H9 (cell line): ENCODE measurements at regions not wholly inside any gene's neighbourhood (a gene's known extent, or its start where the extent isn't known, plus 50 kb on each side); places are given as distances from the start of the nearest gene placed in this dataset.

Experiments
- DNase-seq: peaks from one replicate; pipeline ENCODE4 v3.0.0-alpha.2; 2017
- H2AFZ ChIP-seq: one replicate; pipeline ENCODE4 v1.6.1; 2013; ENCODE audit warnings: mild to moderate bottlenecking, low read length, control low read depth, moderate library complexity
- H2AK5ac ChIP-seq: 2 replicates; pipeline ENCODE4 v1.6.1; 2013; ENCODE audit warnings: low read length, control low read depth, mixed read lengths; ENCODE audit not compliant: insufficient read length
- H2BK120ac ChIP-seq: one replicate; pipeline ENCODE4 v1.6.1; 2013; ENCODE audit warnings: low read depth, mild to moderate bottlenecking, low read length, control low read depth, inconsistent platforms; ENCODE audit not compliant: poor library complexity, severe bottlenecking
- H2BK12ac ChIP-seq: 2 replicates; pipeline ENCODE4 v1.6.1; 2013; ENCODE audit warnings: low read length, control low read depth, mixed read lengths, low read depth; ENCODE audit not compliant: insufficient read length
- H2BK15ac ChIP-seq: 2 replicates; pipeline ENCODE4 v1.6.1; 2013; ENCODE audit warnings: low read depth, low read length, control low read depth
- H2BK20ac ChIP-seq: one replicate; pipeline ENCODE4 v1.6.1; 2013; ENCODE audit warnings: low read depth, mild to moderate bottlenecking, low read length, control low read depth, inconsistent platforms; ENCODE audit not compliant: poor library complexity, severe bottlenecking
- H2BK5ac ChIP-seq: 2 replicates; pipeline ENCODE4 v1.6.1; 2013; ENCODE audit warnings: low read length, control low read depth, mixed read lengths; ENCODE audit not compliant: insufficient read length
- H3K14ac ChIP-seq: 2 replicates; pipeline ENCODE4 v1.6.1; 2013; ENCODE audit warnings: low read length, control low read depth; ENCODE audit not compliant: insufficient read depth
- H3K18ac ChIP-seq: 2 replicates; pipeline ENCODE4 v1.6.1; 2013; ENCODE audit warnings: low read depth, mild to moderate bottlenecking, mixed read lengths, low read length, control low read depth; ENCODE audit not compliant: insufficient read length
- H3K23ac ChIP-seq: 2 replicates; pipeline ENCODE4 v1.6.1; 2013; ENCODE audit warnings: low read length, control low read depth, mixed read lengths, low read depth; ENCODE audit not compliant: insufficient read length
- H3K23me2 ChIP-seq: 2 replicates; pipeline ENCODE4 v1.6.1; 2013; ENCODE audit warnings: low read depth, mild to moderate bottlenecking, mixed read lengths, low read length, control low read depth; ENCODE audit not compliant: insufficient read length, poor library complexity, severe bottlenecking
- H3K27ac ChIP-seq: 2 replicates; pipeline ENCODE4 v1.5.1; 2013; ENCODE audit warnings: low read length, control low read depth, mixed read lengths, low read depth; ENCODE audit not compliant: insufficient read length
- H3K27me3 ChIP-seq: 2 replicates; pipeline ENCODE4 v1.6.1; 2013; ENCODE audit warnings: low read length, control low read depth, inconsistent platforms; ENCODE audit not compliant: insufficient read depth
- H3K4ac ChIP-seq: 2 replicates; pipeline ENCODE4 v1.6.1; 2013; ENCODE audit warnings: low read depth, mild to moderate bottlenecking, control low read depth, inconsistent platforms, low read length, moderate library complexity
- H3K4me1 ChIP-seq: 2 replicates; pipeline ENCODE4 v1.6.1; 2013; ENCODE audit warnings: low read length, control low read depth, inconsistent platforms; ENCODE audit not compliant: insufficient read depth
- H3K4me2 ChIP-seq: 2 replicates; pipeline ENCODE4 v1.6.1; 2013; ENCODE audit warnings: low read length, control low read depth, mixed read lengths; ENCODE audit not compliant: insufficient read length, insufficient read depth
- H3K56ac ChIP-seq: 2 replicates; pipeline ENCODE4 v1.6.1; 2013; ENCODE audit warnings: low read depth, mild to moderate bottlenecking, mixed read lengths, low read length, control low read depth; ENCODE audit not compliant: insufficient read length
- H3K79me1 ChIP-seq: 2 replicates; pipeline ENCODE4 v1.6.1; 2013; ENCODE audit warnings: low read depth, mild to moderate bottlenecking, moderate library complexity, low read length, control low read depth, inconsistent platforms; ENCODE audit not compliant: insufficient read depth, poor library complexity, severe bottlenecking
- H3K79me2 ChIP-seq: 2 replicates; pipeline ENCODE4 v1.6.1; 2013; ENCODE audit warnings: low read length, control low read depth, inconsistent platforms; ENCODE audit not compliant: insufficient read depth
- H3K9ac ChIP-seq: 2 replicates; pipeline ENCODE4 v1.6.1; 2013; ENCODE audit warnings: low read length, control low read depth, mixed read lengths; ENCODE audit not compliant: insufficient read length; ENCODE audit errors: extremely low read depth
- H3K9me3 ChIP-seq: one replicate; pipeline ENCODE4 v1.6.1; 2013; ENCODE audit warnings: low read depth, low read length, inconsistent platforms; ENCODE audit not compliant: control insufficient read depth
- H3T11ph ChIP-seq: one replicate; pipeline ENCODE4 v1.6.1; 2013; ENCODE audit warnings: mild to moderate bottlenecking, low read length, control low read depth, inconsistent platforms
- H4K20me1 ChIP-seq: one replicate; pipeline ENCODE4 v1.6.1; 2013; ENCODE audit not compliant: control insufficient read depth, insufficient read length, insufficient read depth
- H4K5ac ChIP-seq: 2 replicates; pipeline ENCODE4 v1.6.1; 2013; ENCODE audit warnings: low read depth, mild to moderate bottlenecking, mixed read lengths, low read length, control low read depth; ENCODE audit not compliant: insufficient read length
- H4K8ac ChIP-seq: replicated peaks from 2 replicates; pipeline ENCODE4 v1.6.1; 2013; ENCODE audit warnings: low read length, control low read depth, mixed read lengths, low read depth; ENCODE audit not compliant: insufficient read length
- H4K91ac ChIP-seq: 2 replicates; pipeline ENCODE4 v1.6.1; 2013; ENCODE audit warnings: low read depth, mild to moderate bottlenecking, moderate library complexity, mixed read lengths, low read length, control low read depth; ENCODE audit not compliant: insufficient read length
- H3K27ac Mint-ChIP-seq, 3 experiments: 2 replicates in 2 of 3; 3 replicates in 1 of 3; pipeline ENCODE4 v1.8.0; 2020 to 2021; ENCODE audit warnings: mixed read lengths in 3 of 3, mild to moderate bottlenecking in 1 of 3, moderate library complexity in 1 of 3
- H3K27me3 Mint-ChIP-seq: 2 replicates; pipeline ENCODE4 v1.8.0; 2021; ENCODE audit warnings: low read depth, mild to moderate bottlenecking, moderate library complexity, mixed read lengths
- H3K36me3 Mint-ChIP-seq, 3 experiments: 2 replicates in 2 of 3; 3 replicates in 1 of 3; pipeline ENCODE4 v1.8.0; 2020 to 2021; ENCODE audit warnings: low read depth in 3 of 3, mixed read lengths in 3 of 3; ENCODE audit not compliant: insufficient read depth in 1 of 3
- H3K4me1 Mint-ChIP-seq, 2 experiments: 2 replicates each; pipeline ENCODE4 v1.8.0; 2020; ENCODE audit warnings: mixed read lengths in 2 of 2
- H3K4me3 Mint-ChIP-seq, 2 experiments: 2 replicates in 1 of 2; 3 replicates in 1 of 2; pipeline ENCODE4 v1.8.0; 2020 to 2021; ENCODE audit warnings: mild to moderate bottlenecking in 2 of 2, mixed read lengths in 2 of 2, moderate library complexity in 1 of 2
- H3K9me3 Mint-ChIP-seq, 2 experiments: 2 replicates in 1 of 2; 3 replicates in 1 of 2; pipeline ENCODE4 v1.8.0; 2020; ENCODE audit warnings: mild to moderate bottlenecking in 2 of 2, mixed read lengths in 2 of 2, moderate library complexity in 1 of 2
- CTCF ChIP-seq: fragments of 200-600 bp; sonication (generic); conservative IDR thresholded peaks from 3 replicates; pipeline ENCODE4 v1.8.0; 2021; ENCODE audit warnings: antibody characterized with exemption, mild to moderate bottlenecking

GRCh38 chr1:208899438-208899837 is 655.3 kb upstream of the PLXNA2 start:
- Histone ChIP-seq H2BK20ac (no peak overlapping the region), H4K8ac (no peak overlapping the region), H4K5ac (no peak overlapping the region), H3K56ac (no peak overlapping the region), H3K18ac (no peak overlapping the region), H3K79me2 (no peaks in the 10 kb centered on the region), H4K20me1 (no peaks in the 10 kb centered on the region), H3K9me3 (no peaks in the 10 kb centered on the region), H2BK120ac (no peak overlapping the region), H3K27ac (no peak overlapping the region), H3K23ac (no peak overlapping the region), H3T11ph (no peak overlapping the region), H2BK15ac (no peak overlapping the region), H2AFZ (no peak overlapping the region), H3K23me2 (no peaks in the 10 kb centered on the region), H3K79me1 (no peaks in the 10 kb centered on the region), H3K9ac (no peak overlapping the region), H2BK5ac (no peak overlapping the region), H3K4ac (no peak overlapping the region), H2BK12ac (no peak overlapping the region), H2AK5ac (no peak overlapping the region), H3K4me1 (no peaks in the 10 kb centered on the region), H3K14ac (no peak overlapping the region), H4K91ac (no peak overlapping the region), H3K27me3 (no peaks in the 10 kb centered on the region), H3K4me2 (no peak overlapping the region)
- TF ChIP-seq CTCF = no peak
- no peaks in the 10 kb centered on the region; a peak in 2 of 7 replicates for H3K36me3 Mint-ChIP-seq
- H3K4me1 Mint-ChIP-seq = peaks cover 0 to 9% of the 10 kb centered on the region in 2 experiments; a peak in 1 of 4 replicates
- no peak for DNase-seq
- H3K4me3 Mint-ChIP-seq = no peak overlapping the region
- no peaks in the 10 kb centered on the region for H3K27me3 Mint-ChIP-seq
- H3K27ac Mint-ChIP-seq = no peak overlapping the region
- H3K9me3 Mint-ChIP-seq = peaks cover 0 to 3% of the 10 kb centered on the region in 2 experiments; a peak in 2 of 5 replicates
